HUDEP-2 (cell line): ENCODE measurements at regions not wholly inside any gene's neighbourhood (a gene's known extent, or its start where the extent isn't known, plus 50 kb on each side); places are given as distances from the start of the nearest gene placed in this dataset.
A peak's percentile ranks its signal among the peaks of the same experiment; 100 is the strongest.

Experiments used
- DNase-seq, 76 experiments: peaks; one replicate each; lab custom pipeline; 2025; ENCODE audit not compliant: unreplicated experiment in 76 of 76; lab: John Stamatoyannopoulos, UW

DNA sequence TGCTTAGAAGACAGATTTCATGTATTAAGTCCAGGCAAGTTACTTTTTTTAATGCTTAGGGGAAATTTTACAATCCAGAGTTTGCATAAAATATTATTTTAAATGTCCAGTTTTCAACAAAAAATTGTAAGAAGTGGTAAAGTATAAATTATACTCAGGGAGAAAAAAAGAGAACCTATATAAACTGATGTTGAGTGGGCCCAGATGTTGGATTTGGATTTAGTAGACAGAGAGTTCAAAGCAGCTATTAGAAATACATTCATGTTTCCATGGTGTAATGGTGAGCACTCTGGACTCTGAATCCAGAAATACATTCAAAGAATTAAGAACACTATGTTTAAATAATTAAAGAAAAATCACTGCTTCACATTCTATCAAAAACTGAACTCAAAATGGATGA is 349.9 kb upstream of the ZNF507 start:
- DNase-seq, result no peak

DNA sequence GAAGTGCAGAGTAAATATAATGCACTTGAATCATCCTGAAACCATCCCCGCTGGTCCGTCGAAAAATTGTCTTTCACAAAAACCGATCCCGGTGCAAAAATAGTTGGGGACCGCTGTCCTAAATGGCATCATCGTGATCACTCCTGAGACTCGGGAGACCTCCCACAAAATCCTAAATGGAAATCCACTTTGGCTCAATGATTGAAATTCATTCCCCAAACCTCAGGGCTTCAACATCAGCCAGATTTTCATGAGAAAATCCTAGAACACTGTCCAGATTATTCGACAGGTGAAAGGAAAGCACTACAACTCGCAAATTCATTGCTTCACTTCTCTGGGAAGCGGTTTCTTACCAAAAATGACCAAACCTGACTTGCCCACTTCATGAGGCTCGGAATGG is 335.3 kb upstream of the ZNF507 start:
- no peak for DNase-seq

- DNase-seq, result no peak
Measured at GRCh38 chr19:32012206-32012605, 333.2 kb upstream of the ZNF507 start.

GRCh38 chr19:32012886-32013631 is 332.4 kb upstream of the ZNF507 start:
- no peak for DNase-seq

DNA sequence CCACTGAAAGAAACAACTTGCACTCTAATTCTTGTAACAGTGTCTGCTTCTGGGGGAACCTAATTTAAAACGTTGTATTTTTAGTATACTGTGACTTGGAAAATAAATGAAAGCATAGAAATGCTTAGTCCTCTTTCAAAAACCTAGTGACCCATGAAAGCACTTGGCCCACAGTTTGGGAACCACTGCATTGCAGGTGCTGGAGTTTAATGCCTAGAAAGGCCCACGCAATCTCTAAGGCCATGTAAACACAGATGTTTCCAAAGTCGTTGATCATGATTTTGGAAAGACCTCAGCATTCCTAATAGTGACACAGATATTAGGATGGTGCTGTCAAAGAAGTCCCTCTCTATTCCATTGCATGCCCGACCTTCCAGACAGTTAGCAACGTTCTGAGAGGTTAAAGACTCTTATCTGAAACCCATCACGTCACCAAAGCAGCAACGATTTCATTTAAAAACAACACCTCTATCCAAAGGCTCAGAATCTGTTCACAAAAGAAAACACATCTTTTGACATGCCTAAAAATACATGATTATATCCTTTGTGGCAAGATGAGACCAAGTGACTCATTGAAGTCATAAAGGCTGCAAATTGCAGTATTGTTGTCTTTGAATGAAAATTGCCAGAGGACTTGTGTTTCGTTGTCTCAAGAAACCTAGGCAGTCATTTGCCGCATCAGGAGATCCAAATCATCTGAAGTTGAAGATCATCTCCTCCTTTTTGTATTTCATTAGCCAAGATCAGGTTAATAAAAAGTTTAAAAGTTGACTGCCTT is 328.0 kb upstream of the ZNF507 start:
- DNase-seq, result no peak

- DNase-seq, result no peak
Measured at GRCh38 chr19:32018014-32018413, 327.4 kb upstream of the ZNF507 start.

GRCh38 chr19:32020538-32020937 is 324.9 kb upstream of the ZNF507 start:
- DNase-seq, result no peak

DNA sequence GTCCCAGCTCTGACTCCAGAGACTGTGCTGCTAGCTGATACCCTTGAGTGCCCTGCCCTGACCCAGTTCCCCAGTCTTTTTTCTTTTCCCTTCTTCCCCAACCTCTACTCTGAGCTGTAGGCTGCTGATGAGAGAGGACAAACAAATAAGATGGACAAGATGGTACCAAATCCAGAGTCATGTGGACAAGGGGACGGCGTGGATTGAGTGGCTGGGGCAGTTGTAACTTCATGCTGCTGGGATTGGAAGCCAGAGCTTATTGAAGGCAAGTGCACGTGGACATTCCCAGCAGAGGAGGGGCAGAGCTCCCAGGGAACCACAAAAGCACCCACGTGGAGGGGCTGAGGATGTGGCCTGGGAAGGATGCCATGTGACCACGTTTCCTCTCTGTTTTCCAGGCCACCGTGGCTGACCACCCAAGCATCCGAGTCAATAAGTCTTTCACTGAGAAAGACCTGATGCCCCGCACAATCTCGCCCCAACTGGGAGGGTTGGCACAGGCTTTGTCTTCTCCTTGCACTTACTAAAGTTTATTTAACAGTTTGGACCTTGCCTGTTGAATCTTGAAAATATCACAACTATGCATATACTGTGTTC is 323.3 kb upstream of the ZNF507 start:
- DNase-seq, result no peak

DNA sequence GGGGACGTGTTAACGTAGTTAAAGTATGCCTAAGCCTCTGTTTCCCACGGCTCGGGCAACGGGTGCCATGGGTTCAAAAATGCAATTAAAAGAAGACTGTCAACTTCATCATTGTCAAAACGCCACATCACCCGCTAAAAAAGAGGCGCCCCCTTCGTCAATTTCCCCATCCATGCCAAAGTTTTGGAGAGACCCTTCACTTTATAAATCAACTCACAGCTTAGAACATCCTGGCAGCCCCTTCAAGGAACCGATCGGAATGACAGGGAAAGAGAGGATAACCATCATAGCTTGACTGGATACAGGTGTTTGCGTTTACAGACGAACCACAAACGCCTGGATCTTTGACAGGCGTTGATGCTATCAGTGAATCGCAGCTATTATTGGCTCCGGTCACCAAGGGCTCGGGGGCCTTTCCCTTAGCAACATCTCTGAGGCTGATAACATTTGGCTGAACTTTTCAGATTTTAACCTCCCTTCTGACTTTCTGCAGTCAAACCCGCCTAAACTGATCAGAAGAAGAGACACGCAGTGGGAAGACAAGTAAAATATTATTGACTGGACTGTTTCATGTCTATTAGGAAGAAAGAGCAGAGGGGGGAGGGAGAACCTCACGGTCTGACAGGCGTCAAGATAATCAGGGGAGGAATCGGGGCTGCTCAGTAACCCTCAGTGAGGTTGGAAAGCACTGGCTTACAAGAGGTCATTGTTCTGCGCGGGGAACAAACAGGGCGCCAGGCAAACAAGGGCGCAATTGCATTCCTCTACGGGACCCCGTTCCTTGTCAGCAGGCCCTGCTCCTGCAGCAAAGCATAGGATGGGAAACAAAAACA is 322.5 kb upstream of the ZNF507 start:
- DNase-seq, result no peak

DNA sequence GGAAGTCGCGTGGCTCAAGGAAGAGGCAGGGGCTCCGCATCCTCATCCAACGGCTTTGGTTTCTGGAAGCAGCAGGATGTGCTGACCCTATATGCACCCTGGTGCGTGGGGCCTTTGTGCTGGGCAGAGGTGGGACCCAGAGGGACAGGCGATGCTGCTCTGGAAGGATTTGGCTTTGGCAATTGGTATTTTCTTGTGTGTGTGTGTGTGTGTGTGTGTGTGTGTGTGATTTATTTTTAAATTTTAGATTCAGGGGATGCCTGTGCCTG is 321.9 kb upstream of the ZNF507 start:
- DNase-seq, result no peak

GRCh38 chr19:32029235-32029634 is 316.2 kb upstream of the ZNF507 start:
- DNase-seq, result no peak

DNA sequence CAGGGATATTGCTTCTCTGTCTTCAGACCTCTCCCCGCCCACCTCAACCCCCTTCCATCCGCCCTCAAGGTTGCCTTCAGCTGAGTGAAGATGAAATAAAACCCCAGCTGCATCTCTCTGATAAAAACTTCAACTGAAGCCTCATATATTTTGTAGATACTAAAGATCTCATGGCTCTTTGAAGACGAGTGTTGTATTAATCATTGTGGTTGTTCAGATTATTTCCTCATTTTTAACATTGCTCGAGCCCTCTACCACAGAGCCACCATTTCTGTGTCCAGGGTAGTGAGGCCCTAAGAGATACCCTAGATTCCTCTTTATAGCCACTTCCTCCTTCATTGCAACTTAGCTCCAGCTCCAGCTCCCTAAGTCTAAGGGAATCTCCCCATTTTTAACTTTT is 312.8 kb upstream of the ZNF507 start:
- no peak for DNase-seq

- DNase-seq, result no peak
Measured at GRCh38 chr19:32035626-32036025, 309.8 kb upstream of the ZNF507 start.

DNA sequence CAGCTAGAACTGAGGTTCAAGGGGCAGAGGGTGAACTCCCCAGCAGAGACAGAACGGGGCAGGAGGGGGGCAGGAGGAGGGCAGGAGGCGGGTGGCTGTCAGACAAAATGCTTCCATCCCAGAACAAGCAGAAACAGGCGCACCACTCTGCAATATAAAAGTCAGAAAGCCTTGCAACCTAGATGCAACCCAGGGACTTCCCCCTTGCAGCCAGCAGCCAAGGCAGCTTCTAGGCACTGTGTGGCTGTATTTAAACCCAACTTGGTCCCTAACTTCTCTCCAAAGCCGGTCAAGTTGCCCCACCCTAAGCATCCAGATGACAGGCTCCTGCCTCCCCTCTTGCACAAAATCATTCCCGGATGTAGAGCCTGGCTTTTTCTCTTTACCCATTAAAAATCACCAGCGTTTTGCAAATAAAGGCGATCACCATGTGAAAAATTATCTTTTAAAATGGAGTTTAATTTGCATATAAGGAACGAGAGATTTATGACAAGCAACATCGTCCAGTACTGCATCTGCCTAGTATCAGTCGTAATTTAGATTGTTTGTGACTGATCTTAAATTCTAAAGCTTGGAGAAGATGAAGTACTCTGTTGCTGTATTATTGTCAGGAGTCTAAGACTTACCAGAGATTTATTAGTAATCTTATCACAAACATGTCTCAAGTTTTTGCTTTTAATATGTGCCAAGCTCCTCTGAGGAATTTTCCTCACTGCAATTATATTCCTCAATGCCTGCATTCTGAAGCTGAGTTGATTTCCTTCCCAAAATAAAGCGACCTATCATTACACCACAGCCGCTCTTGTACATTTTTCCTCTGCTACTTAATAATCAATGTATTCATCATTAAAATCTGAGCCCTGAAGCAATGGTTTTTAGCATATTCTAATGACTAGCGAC is 307.1 kb upstream of the ZNF507 start:
- no peak for DNase-seq

DNA sequence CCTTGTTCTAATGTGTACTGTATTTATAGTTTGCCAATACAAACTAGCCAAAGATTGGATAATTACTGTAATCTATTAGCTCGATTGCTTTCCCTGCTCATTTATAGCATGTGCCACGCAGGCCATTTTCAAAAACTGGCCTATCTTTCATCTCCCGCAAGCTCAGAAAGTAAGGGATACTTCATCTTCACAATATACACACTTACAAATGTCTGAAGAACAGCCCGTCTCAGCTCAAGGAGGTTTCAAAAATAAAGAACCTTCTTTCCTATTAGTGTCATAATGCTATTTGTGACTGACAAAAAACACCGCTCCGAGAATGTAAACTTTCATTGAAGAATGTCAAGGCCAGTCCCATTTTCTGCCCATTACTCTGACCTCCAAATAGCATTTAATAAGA is 306.4 kb upstream of the ZNF507 start:
- DNase-seq, result no peak

GRCh38 chr19:32039440-32039839 is 306.0 kb upstream of the ZNF507 start:
- DNase-seq, result no peak

DNA sequence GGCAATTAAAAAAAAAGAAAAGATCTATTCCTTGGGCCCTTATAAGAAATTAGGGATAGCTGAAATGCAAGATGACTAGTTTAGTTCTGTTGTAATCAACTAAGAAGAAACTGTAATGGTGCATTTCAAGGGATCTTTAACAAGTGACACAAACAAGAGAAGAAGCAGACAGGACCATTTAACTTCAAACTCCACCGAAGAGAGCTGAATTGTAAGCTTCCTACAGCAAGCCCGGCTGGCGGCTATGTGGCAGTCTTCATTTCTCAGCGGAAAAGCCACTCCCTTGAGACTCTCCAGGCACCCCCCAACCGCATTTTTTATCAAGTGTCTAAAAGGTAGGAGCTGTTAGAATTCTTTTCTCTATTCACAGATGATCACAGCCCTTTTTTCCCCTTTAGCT is 305.2 kb upstream of the ZNF507 start:
- DNase-seq, result no peak

DNA sequence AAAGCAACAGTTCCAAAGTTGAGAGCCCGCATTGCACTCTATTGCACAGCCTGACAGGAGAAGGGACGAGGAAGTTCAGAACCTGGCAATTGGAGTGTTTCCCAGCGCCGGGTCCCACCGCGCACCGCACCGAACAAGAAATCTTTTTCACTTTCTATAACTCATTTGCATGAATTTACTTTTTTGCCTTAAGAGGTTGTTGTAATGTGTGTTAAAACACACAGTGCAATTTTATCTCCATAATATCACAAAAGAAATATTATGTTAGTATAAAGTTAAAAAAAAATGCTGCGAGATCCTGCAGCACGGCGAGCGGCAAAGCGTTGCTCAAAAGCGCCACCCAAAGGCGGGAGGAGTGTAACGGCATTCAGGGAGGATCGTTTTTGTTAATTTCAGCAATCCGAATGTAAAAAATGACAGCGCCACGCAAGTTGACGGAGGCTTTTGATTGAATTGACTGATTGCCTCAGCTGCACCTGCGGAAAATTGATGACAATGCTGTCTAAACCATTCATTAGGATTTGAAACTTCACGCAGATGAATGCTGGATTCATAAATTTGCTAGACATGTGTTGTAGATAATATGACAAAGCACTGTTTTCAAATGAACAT is 303.6 kb upstream of the ZNF507 start:
- peak in 58 of 76 experiments; percentile 3 to 62 (median 29) for DNase-seq

DNA sequence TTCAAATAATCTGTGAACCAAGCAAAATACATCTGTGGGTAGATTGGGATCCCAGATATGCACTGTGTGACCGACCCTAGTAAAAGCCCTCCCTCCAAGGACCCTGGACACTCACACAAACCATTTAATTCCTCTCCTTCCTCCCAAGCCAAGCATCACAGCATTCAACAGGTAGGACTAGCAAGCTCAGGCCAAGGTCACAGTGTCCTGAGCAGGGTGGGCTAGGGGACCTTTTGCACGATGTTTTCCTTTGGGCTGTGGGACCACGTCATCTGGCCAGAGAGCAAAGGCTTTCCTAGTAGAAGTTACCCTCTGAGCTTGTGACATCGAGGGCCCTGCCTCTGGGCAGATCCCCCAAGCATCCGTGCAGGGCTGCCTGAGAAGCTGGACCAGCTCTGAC is 297.6 kb upstream of the ZNF507 start:
- no peak for DNase-seq

DNA sequence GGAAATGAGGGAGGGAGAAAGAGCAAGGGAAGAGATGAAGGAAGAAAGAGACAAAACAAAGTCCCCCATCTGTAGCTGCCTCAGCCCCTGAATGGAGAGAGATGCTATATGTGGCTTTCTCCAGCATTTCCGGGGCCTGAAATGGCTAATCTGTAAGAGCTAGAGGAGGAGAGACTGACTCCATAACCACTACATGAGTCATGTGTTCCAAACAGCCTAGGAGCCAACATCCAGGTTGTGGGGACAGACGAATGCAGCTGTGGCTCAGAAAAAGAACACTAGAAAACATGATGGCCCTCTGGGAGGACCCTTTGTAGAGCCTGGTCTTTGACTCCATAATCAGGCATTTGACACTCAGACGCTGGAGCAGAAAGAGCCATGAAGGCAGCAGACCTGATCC is 292.0 kb upstream of the ZNF507 start:
- no peak for DNase-seq
